Ascending aorta (tissue), 2 donors: ENCODE measurements at regions not wholly inside any gene's neighbourhood (a gene's known extent, or its start where the extent isn't known, plus 50 kb on each side); places are given as distances from the start of the nearest gene placed in this dataset.

Experiments
- DNase-seq, 2 donors: peaks; one replicate each; pipeline ENCODE4 v3.0.0-alpha.2; 2019; ENCODE audit warnings: low spot score in 2 of 2
- H3K27ac ChIP-seq, 2 donors: fragments of 200-600 bp; sonication (generic); one replicate each; pipeline ENCODE4 v1.5.1; 2016 to 2017; ENCODE audit warnings: mild to moderate bottlenecking in 1 of 2
- H3K27me3 ChIP-seq: fragments of 200-600 bp; sonication (generic); one replicate; pipeline ENCODE4 v1.5.1; 2017
- H3K36me3 ChIP-seq, 2 donors: fragments of 200-600 bp; sonication (generic); one replicate each; pipeline ENCODE4 v1.5.1; 2016
- H3K4me1 ChIP-seq, 2 donors: fragments of 200-600 bp; sonication (generic); one replicate each; pipeline ENCODE4 v1.5.1; 2016 to 2017; ENCODE audit warnings: mild to moderate bottlenecking in 1 of 2
- H3K4me3 ChIP-seq, 2 donors: fragments of 200-600 bp; sonication (generic); one replicate each; pipeline ENCODE4 v1.5.1; 2016 to 2017; ENCODE audit warnings: mild to moderate bottlenecking in 1 of 2
- H3K9me3 ChIP-seq, 2 donors: fragments of 200-600 bp; sonication (generic); one replicate each; pipeline ENCODE4 v1.5.1; 2016
- intact Hi-C: fragments of 100-400 bp; cut with DNase I; formaldehyde crosslinking; loops from one replicate; pipeline ENCODE4 v1.15.1; 2023
- TF ChIP-seq, protein P1 (sequence below), 3 experiments: fragments of 200-600 bp in 2 of 3; fragments of 450-650 bp in 1 of 3; sonication (generic) in 2 of 3; IDR thresholded peaks; one replicate each; pipeline ENCODE4 v1.5.1; 2016 to 2019; ENCODE audit warnings: antibody characterized with exemption in 3 of 3, mild to moderate bottlenecking in 1 of 3, moderate library complexity in 1 of 3

- TF ChIP-seq, protein P1, sequence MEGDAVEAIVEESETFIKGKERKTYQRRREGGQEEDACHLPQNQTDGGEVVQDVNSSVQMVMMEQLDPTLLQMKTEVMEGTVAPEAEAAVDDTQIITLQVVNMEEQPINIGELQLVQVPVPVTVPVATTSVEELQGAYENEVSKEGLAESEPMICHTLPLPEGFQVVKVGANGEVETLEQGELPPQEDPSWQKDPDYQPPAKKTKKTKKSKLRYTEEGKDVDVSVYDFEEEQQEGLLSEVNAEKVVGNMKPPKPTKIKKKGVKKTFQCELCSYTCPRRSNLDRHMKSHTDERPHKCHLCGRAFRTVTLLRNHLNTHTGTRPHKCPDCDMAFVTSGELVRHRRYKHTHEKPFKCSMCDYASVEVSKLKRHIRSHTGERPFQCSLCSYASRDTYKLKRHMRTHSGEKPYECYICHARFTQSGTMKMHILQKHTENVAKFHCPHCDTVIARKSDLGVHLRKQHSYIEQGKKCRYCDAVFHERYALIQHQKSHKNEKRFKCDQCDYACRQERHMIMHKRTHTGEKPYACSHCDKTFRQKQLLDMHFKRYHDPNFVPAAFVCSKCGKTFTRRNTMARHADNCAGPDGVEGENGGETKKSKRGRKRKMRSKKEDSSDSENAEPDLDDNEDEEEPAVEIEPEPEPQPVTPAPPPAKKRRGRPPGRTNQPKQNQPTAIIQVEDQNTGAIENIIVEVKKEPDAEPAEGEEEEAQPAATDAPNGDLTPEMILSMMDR (IDR thresholded peaks at IDR 0.05) = no peak
- Histone ChIP-seq H3K36me3 (no peaks in the 10 kb centered on the region), H3K4me1 (no peaks in the 10 kb centered on the region), H3K27me3 (no peaks in the 10 kb centered on the region), H3K4me3 (no peak overlapping the region), H3K9me3 (no peaks in the 10 kb centered on the region), H3K27ac (no peak overlapping the region)
- DNase-seq = no peak
- intact Hi-C loops = no loop called here
Measured at GRCh38 chrX:14084466-14084865, 54.8 kb upstream of the GEMIN8 start.

DNA sequence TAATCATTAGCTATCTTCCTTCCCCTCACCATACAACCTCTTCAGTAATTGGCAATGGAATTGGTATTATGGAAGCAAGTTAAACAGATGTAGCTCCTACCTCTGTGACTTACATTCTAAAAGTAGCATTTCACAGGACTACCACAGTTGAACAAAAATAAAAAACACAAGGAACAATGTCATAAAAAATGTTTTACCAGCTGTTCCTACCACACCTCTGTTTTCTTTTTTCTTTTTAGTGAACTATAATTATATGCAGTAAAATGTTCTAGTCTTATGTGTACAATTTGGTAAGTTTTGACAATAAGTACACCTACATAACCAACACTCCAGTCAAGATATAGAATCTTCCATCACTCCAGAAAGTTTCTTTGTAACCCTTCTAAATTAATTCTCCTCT lies 54.1 kb upstream of the GEMIN8 start:
- H3K4me3 ChIP-seq = no peak overlapping the region
- intact Hi-C loops = no loop called here
- H3K9me3 ChIP-seq = no peaks in the 10 kb centered on the region
- no peaks in the 10 kb centered on the region for H3K4me1 ChIP-seq
- H3K27ac ChIP-seq = no peak overlapping the region
- no peaks in the 10 kb centered on the region for H3K27me3 ChIP-seq
- DNase-seq = no peak
- H3K36me3 ChIP-seq = no peaks in the 10 kb centered on the region
- TF ChIP-seq, protein P1 (IDR thresholded peaks at IDR 0.05) = no peak

DNA sequence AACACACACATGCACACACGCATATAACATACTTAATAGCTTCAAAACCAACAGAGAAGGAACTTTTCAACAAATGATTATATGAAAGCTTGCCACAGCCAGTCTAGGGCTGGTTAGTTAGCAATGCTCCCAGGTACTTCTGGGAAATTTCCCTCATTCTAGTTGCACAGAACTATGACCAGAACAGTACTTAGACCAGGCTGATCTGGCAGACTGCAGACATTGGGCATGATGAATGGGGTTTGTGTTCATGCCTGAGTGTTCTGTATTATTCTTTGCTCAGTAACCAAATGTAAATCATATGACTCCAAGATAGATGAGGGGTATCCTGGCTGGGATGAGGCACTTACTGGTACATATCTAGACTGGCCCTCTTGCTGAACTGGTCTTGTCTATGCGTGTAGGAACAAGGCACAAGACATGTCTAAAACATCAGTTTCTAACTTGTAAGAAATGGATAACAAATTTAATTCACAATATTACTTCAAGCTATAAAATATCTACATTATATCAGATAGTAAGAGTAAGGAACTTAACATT lies 50.3 kb upstream of the GEMIN8 start:
- TF ChIP-seq, protein P1 (IDR thresholded peaks at IDR 0.05) = no peak
- H3K4me3 ChIP-seq = no peak overlapping the region
- no peak overlapping the region for H3K27ac ChIP-seq
- H3K36me3 ChIP-seq = no peaks in the 10 kb centered on the region
- no peaks in the 10 kb centered on the region for H3K4me1 ChIP-seq
- no peaks in the 10 kb centered on the region for H3K27me3 ChIP-seq
- intact Hi-C loops = no loop called here
- DNase-seq = no peak
- H3K9me3 ChIP-seq = no peaks in the 10 kb centered on the region
